CD4-positive, alpha-beta T cell treated with Interleukin-6 at 100 ng/mL for 8 hours (primary cell): ENCODE measurements at regions not wholly inside any gene's neighbourhood (a gene's known extent, or its start where the extent isn't known, plus 50 kb on each side); places are given as distances from the start of the nearest gene placed in this dataset.
"Not testable (repeated sequence)": the region's sequence is repeated elsewhere in the genome, so short reads cannot be mapped to it uniquely, and the experiment has no call there.

Experiments
- DNase-seq: peaks from one replicate; pipeline ENCODE4 v3.0.0-alpha.2; 2020; ENCODE audit warnings: mixed read lengths, low spot score

- no peak for DNase-seq
These were observed 230.2 kb upstream of the MYLIP start for GRCh38 chr6:15898693-15899092.

GRCh38 chr6:15897063-15897876, 231.6 kb upstream of the MYLIP start:
- no peak for DNase-seq

- DNase-seq: no peak
These were observed 232.3 kb upstream of the DTNBP1 start for GRCh38 chr6:15894973-15895725.

- DNase-seq: no peak
These were observed 230.9 kb upstream of the DTNBP1 start for GRCh38 chr6:15893556-15894253.

- no peak for DNase-seq
These were observed 229.5 kb upstream of the DTNBP1 start for GRCh38 chr6:15892369-15892768.

GRCh38 chr6:15888798-15889772, 226.3 kb upstream of the DTNBP1 start:
- DNase-seq: no peak

GRCh38 chr6:15887491-15888461, 224.9 kb upstream of the DTNBP1 start:
- DNase-seq: no peak

GRCh38 chr6:15885624-15886023, 222.8 kb upstream of the DTNBP1 start:
- DNase-seq: no peak

- DNase-seq: not testable (repeated sequence)
These were observed 220.8 kb upstream of the DTNBP1 start for GRCh38 chr6:15883593-15883992.

- DNase-seq: no peak
These were observed 220.1 kb upstream of the DTNBP1 start for GRCh38 chr6:15882915-15883314.

- DNase-seq: no peak
These were observed 219.5 kb upstream of the DTNBP1 start for GRCh38 chr6:15882345-15882744.

GRCh38 chr6:15881150-15881549, 218.3 kb upstream of the DTNBP1 start:
- DNase-seq: no peak

GRCh38 chr6:15880262-15880973, 217.6 kb upstream of the DTNBP1 start:
- no peak for DNase-seq

- DNase-seq: peak; percentile 40
These were observed 216.8 kb upstream of the DTNBP1 start for GRCh38 chr6:15879371-15880261.

GRCh38 chr6:15877231-15877630, 214.4 kb upstream of the DTNBP1 start:
- DNase-seq: no peak

- DNase-seq: no peak
These were observed 213.6 kb upstream of the DTNBP1 start for GRCh38 chr6:15876406-15876805.

GRCh38 chr6:15875797-15876196, 213.0 kb upstream of the DTNBP1 start:
- DNase-seq: no peak

GRCh38 chr6:15874821-15875220, 212.0 kb upstream of the DTNBP1 start:
- no peak for DNase-seq

GRCh38 chr6:15874326-15874725, 211.5 kb upstream of the DTNBP1 start:
- DNase-seq: no peak
